ENCODE measurements at regions not wholly inside any gene's neighbourhood (a gene's known extent, or its start where the extent isn't known, plus 50 kb on each side); places are given as distances from the start of the nearest gene placed in this dataset.

DNA sequence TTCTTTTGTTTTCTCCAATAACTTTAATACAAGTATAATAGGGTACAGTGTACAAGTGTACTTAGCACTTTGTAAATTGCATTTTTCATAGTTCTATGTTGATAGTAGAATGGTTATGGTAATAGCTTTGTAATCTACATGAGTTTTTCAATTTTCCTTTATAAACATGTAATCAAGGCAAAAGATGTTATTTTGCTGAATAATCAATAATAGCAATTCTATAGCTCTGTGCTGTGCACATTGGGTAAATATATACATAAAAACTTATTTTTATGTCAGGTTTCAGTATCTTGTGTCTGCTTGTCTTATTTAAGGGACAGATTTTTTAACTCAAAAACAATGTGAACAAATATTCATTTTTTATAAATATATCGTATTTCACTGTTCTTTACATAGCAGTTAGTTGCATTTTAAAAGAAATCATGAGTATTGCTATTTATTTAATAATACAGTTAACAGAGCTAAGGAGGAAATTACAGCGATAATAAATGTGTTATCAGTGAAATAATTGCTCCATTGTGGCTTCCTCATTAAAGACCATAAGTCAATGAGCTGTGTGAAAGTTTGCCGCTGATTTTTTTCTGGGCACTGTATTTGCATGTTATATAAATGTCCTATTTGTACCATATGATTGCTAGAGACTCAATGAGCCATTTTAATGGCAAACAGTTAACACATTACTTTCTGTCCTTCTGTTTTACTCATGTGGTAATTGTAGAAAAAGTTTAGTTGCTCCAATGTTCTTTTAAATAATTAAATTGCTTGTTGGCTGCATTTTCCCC lies 214.6 kb upstream of the STAC start:
- Histone ChIP-seq H3K9me3 (ENCODE audit: control insufficient read depth, insufficient read depth, low read depth, low read length) (no peaks in the 10 kb centered on the region), H3K27ac (ENCODE audit: extremely low read depth, low read depth, low read length) (no peak overlapping the region), H3K4me3 (ENCODE audit: low read depth, low read length) (no peak overlapping the region), H3K36me3 (ENCODE audit: control insufficient read depth in 2 of 2, insufficient read depth in 1 of 2, low read length in 2 of 2) (no peaks in the 10 kb centered on the region), H3K4me1 (ENCODE audit: control insufficient read depth, insufficient read depth, low read length) (no peaks in the 10 kb centered on the region)
- CTCF ChIA-PET: interaction anchor here (0.6 to 0.7 kb wide), 2 partner anchors 491 to 1546 kb away, joined by 4 read pairs; no protein-coding TSS in a partner anchor
- TF ChIP-seq ZSCAN16 (tag by site-specific recombination; IDR thresholded peaks at IDR 0.05): no peak
- TF ChIP-seq PRDM4 (tag by site-specific recombination; IDR thresholded peaks at IDR 0.05): no peak
- no peak for TF ChIP-seq ZNF704 (tag by site-specific recombination; IDR thresholded peaks at IDR 0.05)
- TF ChIP-seq, protein P1, sequence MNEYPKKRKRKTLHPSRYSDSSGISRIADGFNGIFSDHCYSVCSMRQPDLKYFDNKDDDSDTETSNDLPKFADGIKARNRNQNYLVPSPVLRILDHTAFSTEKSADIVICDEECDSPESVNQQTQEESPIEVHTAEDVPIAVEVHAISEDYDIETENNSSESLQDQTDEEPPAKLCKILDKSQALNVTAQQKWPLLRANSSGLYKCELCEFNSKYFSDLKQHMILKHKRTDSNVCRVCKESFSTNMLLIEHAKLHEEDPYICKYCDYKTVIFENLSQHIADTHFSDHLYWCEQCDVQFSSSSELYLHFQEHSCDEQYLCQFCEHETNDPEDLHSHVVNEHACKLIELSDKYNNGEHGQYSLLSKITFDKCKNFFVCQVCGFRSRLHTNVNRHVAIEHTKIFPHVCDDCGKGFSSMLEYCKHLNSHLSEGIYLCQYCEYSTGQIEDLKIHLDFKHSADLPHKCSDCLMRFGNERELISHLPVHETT (tag by site-specific recombination; IDR thresholded peaks at IDR 0.05): no peak
- TF ChIP-seq ZNF184 (tag by site-specific recombination; IDR thresholded peaks at IDR 0.05): no peak
- no peak for TF ChIP-seq ZNF747 (tag by site-specific recombination; IDR thresholded peaks at IDR 0.05)
- no peak for TF ChIP-seq ZNF707 (tag by site-specific recombination; IDR thresholded peaks at IDR 0.05)
- TF ChIP-seq ZNF48 (tag by site-specific recombination; IDR thresholded peaks at IDR 0.05): no peak
- no peak for TF ChIP-seq ZBTB26 (tag by site-specific recombination; optimal IDR thresholded peaks at IDR 0.05)
- no peak for TF ChIP-seq ZFP69B (tag by site-specific recombination; IDR thresholded peaks at IDR 0.05)
- no peak for TF ChIP-seq ZNF214 (tag by site-specific recombination; IDR thresholded peaks at IDR 0.05; ENCODE audit: borderline replicate concordance)
- no peak for TF ChIP-seq ZNF391 (tag by site-specific recombination; IDR thresholded peaks at IDR 0.05; ENCODE audit: borderline replicate concordance, low read depth)
- no peak for TF ChIP-seq HOXD13 (CRISPR knock-in tag; IDR thresholded peaks at IDR 0.05; ENCODE audit: borderline replicate concordance)
- no peak for TF ChIP-seq ZNF580 (tag by site-specific recombination; IDR thresholded peaks at IDR 0.05)
- TF ChIP-seq TRIM28 (IDR thresholded peaks at IDR 0.05; ENCODE audit: borderline replicate concordance, low read length): no peak
- TF ChIP-seq ZNF16 (tag by site-specific recombination; IDR thresholded peaks at IDR 0.05; ENCODE audit: low read depth): no peak
- TF ChIP-seq ZNF629 (tag by site-specific recombination; IDR thresholded peaks at IDR 0.05): no peak
- no peak for TF ChIP-seq ZNF274 (IDR thresholded peaks at IDR 0.05; ENCODE audit: low read length)
- no peak for TF ChIP-seq ZNF274 (tag by site-specific recombination; IDR thresholded peaks at IDR 0.05; ENCODE audit: borderline replicate concordance)
- TF ChIP-seq IKZF3 (tag by site-specific recombination; IDR thresholded peaks at IDR 0.05): no peak
- TF ChIP-seq ZNF549 (tag by site-specific recombination; IDR thresholded peaks at IDR 0.05): no peak
- POLR2A ChIA-PET: no interaction called here

Data from HEK293 (cell line).